ENCODE measurements at regions not wholly inside any gene's neighbourhood (a gene's known extent, or its start where the extent isn't known, plus 50 kb on each side); places are given as distances from the start of the nearest gene placed in this dataset.
A peak's percentile ranks its signal among the peaks of the same experiment; 100 is the strongest.

GRCh38 chr2:8491296-8492027, 190.4 kb upstream of the ID2 start:
- ATAC-seq = no peak
- no peaks in the 10 kb centered on the region for H3K36me3 ChIP-seq (ENCODE audit: low read depth)
- H3K9me3 ChIP-seq = no peaks in the 10 kb centered on the region
- H3K4me3 ChIP-seq = no peak overlapping the region
- DNase-seq = no peak
- H3K4me1 ChIP-seq (ENCODE audit: low read depth) = peaks cover 51% of the 10 kb centered on the region
- intact Hi-C loops (cut with DNase I, micrococcal nuclease) = no loop called here
- TF ChIP-seq CTCF (IDR thresholded peaks at IDR 0.05) = no peak

- peak; percentile 12 for ATAC-seq
- Histone ChIP-seq H3K4me1 (ENCODE audit: low read depth) (peaks cover 49% of the 10 kb centered on the region), H3K4me3 (no peak overlapping the region), H3K9me3 (no peaks in the 10 kb centered on the region), H3K36me3 (ENCODE audit: low read depth) (no peaks in the 10 kb centered on the region)
- intact Hi-C loops (cut with DNase I, micrococcal nuclease) = no loop called here
- DNase-seq = peak in 1 of 3 donors; percentile 52
- TF ChIP-seq CTCF (IDR thresholded peaks at IDR 0.05) = no peak
These were observed 187.7 kb upstream of the ID2 start for GRCh38 chr2:8494151-8494550.

GRCh38 chr2:8494589-8494988, 187.3 kb upstream of the ID2 start:
- ATAC-seq (peak; percentile 57), DNase-seq (peak; percentile 65 to 76 (median 67))
- no peak for TF ChIP-seq CTCF (IDR thresholded peaks at IDR 0.05)
- H3K4me3 ChIP-seq = no peak overlapping the region
- H3K36me3 ChIP-seq (ENCODE audit: low read depth) = no peaks in the 10 kb centered on the region
- intact Hi-C loops (cut with DNase I, micrococcal nuclease) = no loop called here
- H3K4me1 ChIP-seq (ENCODE audit: low read depth) = peaks cover 52% of the 10 kb centered on the region
- no peaks in the 10 kb centered on the region for H3K9me3 ChIP-seq

- intact Hi-C loops (cut with DNase I, micrococcal nuclease) = no loop called here
- ATAC-seq (no peak), DNase-seq (no peak)
These were observed 186.5 kb upstream of the ID2 start for GRCh38 chr2:8495189-8495989.

GRCh38 chr2:8496079-8496478, 185.8 kb upstream of the ID2 start:
- DNase-seq (no peak), ATAC-seq (peak; percentile 27)
- intact Hi-C loops (cut with DNase I, micrococcal nuclease) = no loop called here
- no peak for TF ChIP-seq CTCF (IDR thresholded peaks at IDR 0.05)
- H3K9me3 ChIP-seq = no peaks in the 10 kb centered on the region
- H3K4me3 ChIP-seq = no peak overlapping the region
- no peaks in the 10 kb centered on the region for H3K36me3 ChIP-seq (ENCODE audit: low read depth)
- H3K4me1 ChIP-seq (ENCODE audit: low read depth) = peaks cover 63% of the 10 kb centered on the region

More at GRCh38 chr2:8495189-8495989, 186.5 kb upstream of the ID2 start:
- Histone ChIP-seq H3K36me3 (ENCODE audit: low read depth) (no peaks in the 10 kb centered on the region), H3K4me1 (ENCODE audit: low read depth) (peaks cover 59% of the 10 kb centered on the region), H3K4me3 (no peak overlapping the region), H3K9me3 (no peaks in the 10 kb centered on the region)
- no peak for TF ChIP-seq CTCF (IDR thresholded peaks at IDR 0.05)

Data from mucosa of descending colon (tissue), 3 donors.